Large intestine (tissue), 3 donors: ENCODE measurements at regions not wholly inside any gene's neighbourhood (a gene's known extent, or its start where the extent isn't known, plus 50 kb on each side); places are given as distances from the start of the nearest gene placed in this dataset.

Experiments used
- DNase-seq, 2 donors: peaks; one replicate each; pipeline versions ENCODE4 v3.0.0 to v3.0.0-alpha.2; 2013
- H3K27ac ChIP-seq: one replicate; pipeline ENCODE4 v1.5.1; 2013; ENCODE audit warnings: low read length
- H3K27me3 ChIP-seq: 2 replicates; pipeline ENCODE4 v1.6.1; 2013; ENCODE audit warnings: low read length; ENCODE audit not compliant: control insufficient read depth, insufficient read depth
- H3K36me3 ChIP-seq: 2 replicates; pipeline ENCODE4 v1.6.1; 2013; ENCODE audit warnings: low read length; ENCODE audit not compliant: control insufficient read depth, insufficient read depth
- H3K4me1 ChIP-seq: one replicate; pipeline ENCODE4 v1.6.1; 2013; ENCODE audit warnings: low read length; ENCODE audit not compliant: control insufficient read depth, insufficient read depth
- H3K4me3 ChIP-seq: one replicate; pipeline ENCODE4 v1.5.1; 2013; ENCODE audit warnings: low read length
- H3K9me3 ChIP-seq: one replicate; pipeline ENCODE4 v1.6.1; 2013; ENCODE audit warnings: mild to moderate bottlenecking, low read depth, low read length, moderate library complexity; ENCODE audit not compliant: control insufficient read depth
- WGBS: methylation state at CpG from one replicate; pipeline ENCODE4 v1.1.5; 2013; ENCODE audit warnings: low lambda C conversion rate; ENCODE audit not compliant: insufficient coverage; 5-methylcytosine and 5-hydroxymethylcytosine counted together

GRCh38 chr4:77395481-77395880, 210.1 kb upstream of the CXCL13 start:
- Histone ChIP-seq H3K36me3 (no peaks in the 10 kb centered on the region), H3K27ac (no peak overlapping the region), H3K9me3 (no peaks in the 10 kb centered on the region), H3K27me3 (no peaks in the 10 kb centered on the region), H3K4me1 (peaks cover 3% of the 10 kb centered on the region), H3K4me3 (no peak overlapping the region)
- WGBS: no CpG with 5 or more reads among the region's 1 CpG
- no peak for DNase-seq

DNA sequence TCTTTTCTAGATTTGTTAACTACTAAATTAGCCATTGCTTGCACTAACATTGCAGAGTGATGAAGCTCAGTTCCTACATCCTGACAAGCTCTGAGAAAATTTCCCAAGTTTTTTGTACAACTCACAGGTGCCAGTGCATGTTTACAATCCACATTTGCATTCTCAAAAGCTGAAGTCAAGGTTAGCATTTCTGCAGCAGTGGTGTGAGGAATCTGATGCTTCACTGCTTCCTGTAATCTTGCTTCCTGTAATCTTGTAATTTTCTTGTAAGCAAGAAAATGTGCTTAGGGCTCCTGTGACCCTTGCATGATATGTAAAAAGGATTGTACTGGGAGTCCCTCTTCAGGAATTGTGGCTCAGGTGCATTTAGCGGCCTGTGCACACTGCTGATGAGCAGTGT, 207.4 kb upstream of the CXCL13 start:
- Histone ChIP-seq H3K27ac (no peak overlapping the region), H3K27me3 (peaks cover 5% of the 10 kb centered on the region), H3K9me3 (no peaks in the 10 kb centered on the region), H3K4me1 (no peaks in the 10 kb centered on the region), H3K36me3 (no peaks in the 10 kb centered on the region), H3K4me3 (no peak overlapping the region)
- DNase-seq: no peak
- WGBS: no CpG with 5 or more reads among the region's 1 CpG

DNA sequence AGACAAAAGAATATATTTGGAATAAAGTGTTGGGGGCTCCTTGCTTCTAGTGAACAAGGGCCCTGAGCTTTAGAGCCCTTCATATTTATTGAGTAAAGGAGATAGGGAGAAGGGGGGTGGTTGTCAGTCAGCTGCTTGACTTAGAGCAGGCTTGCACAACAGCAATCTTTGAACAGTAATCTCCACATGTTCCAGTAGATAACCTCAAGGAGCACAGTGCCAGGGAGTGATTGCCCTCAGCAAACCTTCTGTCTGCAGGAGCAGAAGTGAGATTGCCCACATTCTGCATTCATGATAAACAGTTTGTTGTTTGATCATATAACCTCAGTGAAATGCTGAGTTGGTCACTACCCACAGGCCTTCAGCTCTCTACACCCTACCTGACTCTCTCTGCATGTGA, 205.8 kb upstream of the CXCL13 start:
- Histone ChIP-seq H3K4me1 (no peaks in the 10 kb centered on the region), H3K9me3 (no peaks in the 10 kb centered on the region), H3K36me3 (no peaks in the 10 kb centered on the region), H3K27ac (no peak overlapping the region), H3K4me3 (no peak overlapping the region), H3K27me3 (peaks cover 10% of the 10 kb centered on the region)
- no peak for DNase-seq

GRCh38 chr4:77413766-77414165, 191.9 kb upstream of the CXCL13 start:
- WGBS: no CpG with 5 or more reads among the region's 3 CpGs
- no peak for DNase-seq

GRCh38 chr4:77415689-77416088, 189.9 kb upstream of the CXCL13 start:
- Histone ChIP-seq H3K27ac (no peak overlapping the region), H3K36me3 (no peaks in the 10 kb centered on the region), H3K4me3 (no peak overlapping the region), H3K27me3 (no peaks in the 10 kb centered on the region), H3K4me1 (no peaks in the 10 kb centered on the region), H3K9me3 (no peaks in the 10 kb centered on the region)
- no peak for DNase-seq

More at GRCh38 chr4:77413766-77414165, 191.9 kb upstream of the CXCL13 start:
- no peaks in the 10 kb centered on the region for H3K27me3 ChIP-seq
- no peaks in the 10 kb centered on the region for H3K9me3 ChIP-seq
- no peaks in the 10 kb centered on the region for H3K4me1 ChIP-seq
- H3K36me3 ChIP-seq: no peaks in the 10 kb centered on the region
- H3K4me3 ChIP-seq: no peak overlapping the region
- H3K27ac ChIP-seq: no peak overlapping the region

GRCh38 chr4:77418333-77418732, 187.3 kb upstream of the CXCL13 start:
- Histone ChIP-seq H3K27me3 (no peaks in the 10 kb centered on the region), H3K27ac (no peak overlapping the region), H3K9me3 (no peaks in the 10 kb centered on the region), H3K36me3 (no peaks in the 10 kb centered on the region), H3K4me3 (no peak overlapping the region), H3K4me1 (no peaks in the 10 kb centered on the region)
- peak; percentile 8 to 14 for DNase-seq
- WGBS: no CpG with 5 or more reads among the region's 1 CpG

- Histone ChIP-seq H3K27ac (no peak overlapping the region), H3K27me3 (no peaks in the 10 kb centered on the region), H3K4me1 (no peaks in the 10 kb centered on the region), H3K9me3 (no peaks in the 10 kb centered on the region), H3K4me3 (no peak overlapping the region), H3K36me3 (no peaks in the 10 kb centered on the region)
- no CpG with 5 or more reads among the region's 4 CpGs for WGBS
- no peak for DNase-seq
Measured at GRCh38 chr4:77430847-77431246, 174.8 kb upstream of the CXCL13 start.

GRCh38 chr4:77431546-77431945, 174.1 kb upstream of the CXCL13 start:
- Histone ChIP-seq H3K36me3 (no peaks in the 10 kb centered on the region), H3K27me3 (no peaks in the 10 kb centered on the region), H3K4me3 (no peak overlapping the region), H3K4me1 (no peaks in the 10 kb centered on the region), H3K27ac (no peak overlapping the region), H3K9me3 (no peaks in the 10 kb centered on the region)
- no CpG with 5 or more reads among the region's 1 CpG for WGBS
- no peak for DNase-seq

DNA sequence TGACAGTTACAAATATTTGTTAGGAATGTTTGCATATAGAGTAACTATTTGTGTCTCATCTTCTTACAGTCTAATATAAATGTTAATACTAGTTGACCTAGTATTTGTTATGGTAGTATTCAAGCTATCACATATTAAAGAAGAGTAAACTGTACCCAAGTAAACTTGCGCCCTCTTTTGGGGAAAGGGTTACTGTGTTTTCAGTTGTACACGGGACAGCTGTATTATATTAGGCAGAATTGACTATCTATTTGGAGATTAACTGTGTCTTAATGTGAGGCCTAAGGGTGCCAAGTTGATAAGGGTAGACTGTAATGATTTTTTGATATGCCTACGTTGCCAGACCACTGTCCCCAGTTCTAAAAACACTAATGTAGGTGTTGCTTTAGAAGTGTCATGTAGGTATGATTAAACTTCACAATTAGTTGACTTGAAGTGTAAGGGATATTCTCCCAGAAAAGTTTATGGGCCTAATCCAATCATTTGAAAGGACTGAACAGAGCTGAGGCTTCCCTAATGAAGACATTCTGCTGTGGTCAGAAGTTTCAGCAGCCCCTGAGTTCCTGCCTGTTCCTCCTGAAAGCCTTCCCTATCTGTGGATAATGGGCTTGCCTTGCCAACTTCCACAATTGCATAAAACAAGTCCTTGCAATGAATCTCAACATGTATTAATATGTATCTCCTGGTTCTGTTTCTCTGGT, 172.8 kb upstream of the CXCL13 start:
- DNase-seq: peak in 1 of 2 donors; percentile 8
- no CpG with 5 or more reads among the region's 3 CpGs for WGBS

DNA sequence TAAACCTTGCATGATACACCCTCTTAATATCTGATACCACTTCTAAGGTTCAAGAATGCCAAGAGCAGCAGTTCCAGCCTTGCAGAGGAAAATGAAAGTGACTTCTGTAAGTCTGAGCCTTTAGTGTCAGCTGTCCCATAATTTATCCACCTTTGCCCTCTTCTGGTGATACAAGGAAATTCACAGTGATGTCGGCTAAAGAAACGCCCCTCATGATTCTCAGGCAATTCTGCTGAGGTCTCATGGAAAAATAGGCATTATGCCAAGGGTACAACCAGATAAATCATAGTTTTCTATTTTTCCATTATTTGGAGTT, 172.2 kb upstream of the CXCL13 start:
- Histone ChIP-seq H3K4me1 (no peaks in the 10 kb centered on the region), H3K27me3 (no peaks in the 10 kb centered on the region), H3K9me3 (no peaks in the 10 kb centered on the region), H3K36me3 (no peaks in the 10 kb centered on the region), H3K4me3 (no peak overlapping the region), H3K27ac (no peak overlapping the region)
- no CpG with 5 or more reads among the region's 2 CpGs for WGBS
- DNase-seq: peak; percentile 57 to 74

More for the DNA sequence above, 172.8 kb upstream of the CXCL13 start:
- H3K9me3 ChIP-seq: no peaks in the 10 kb centered on the region
- H3K36me3 ChIP-seq: no peaks in the 10 kb centered on the region
- H3K4me3 ChIP-seq: no peak overlapping the region
- no peaks in the 10 kb centered on the region for H3K4me1 ChIP-seq
- H3K27me3 ChIP-seq: no peaks in the 10 kb centered on the region
- no peak overlapping the region for H3K27ac ChIP-seq

DNA sequence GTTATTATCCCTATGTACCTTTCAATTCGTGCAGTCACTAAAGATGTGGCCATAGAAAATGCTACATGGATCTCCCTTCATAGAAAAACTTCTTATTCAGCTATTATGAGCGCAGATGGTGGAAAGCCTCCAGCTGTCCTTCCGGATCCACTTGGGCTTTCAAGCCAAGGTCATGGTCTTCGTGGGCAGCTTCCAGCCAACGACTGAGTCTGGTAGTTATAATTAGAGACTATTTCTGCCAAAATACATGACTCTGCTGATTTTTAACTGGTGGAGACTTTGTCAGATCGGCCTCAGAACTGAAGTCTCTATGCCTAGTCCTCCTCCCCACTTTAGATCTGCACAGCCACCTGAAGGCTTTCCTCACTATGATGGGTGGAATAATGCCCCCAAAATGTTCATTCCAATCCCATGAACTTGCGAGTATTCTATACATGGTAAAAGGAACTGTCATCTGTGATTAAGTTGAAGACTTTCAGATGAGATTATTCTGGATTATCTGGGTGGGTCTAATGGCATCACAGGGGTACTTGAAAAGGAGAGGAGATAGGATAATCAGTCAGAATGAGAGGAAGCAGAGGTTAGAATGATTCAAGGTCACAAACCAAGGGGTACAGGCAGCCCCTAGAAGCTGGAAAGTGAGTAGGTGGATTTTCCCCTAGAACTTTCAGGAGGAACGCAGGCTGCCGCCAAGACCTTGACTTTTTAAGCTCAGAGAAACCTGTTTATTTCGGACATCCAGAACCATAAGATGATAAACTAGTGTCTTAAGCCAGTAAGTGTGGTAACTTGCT, 171.1 kb upstream of the CXCL13 start:
- H3K36me3 ChIP-seq: no peaks in the 10 kb centered on the region
- WGBS: 60% methylated on average over 1 of the region's 10 CpGs
- DNase-seq: peak in 1 of 2 donors; percentile 5

More for the DNA sequence above, 171.1 kb upstream of the CXCL13 start:
- Histone ChIP-seq H3K4me1 (no peaks in the 10 kb centered on the region), H3K9me3 (no peaks in the 10 kb centered on the region), H3K4me3 (no peak overlapping the region), H3K27ac (no peak overlapping the region), H3K27me3 (no peaks in the 10 kb centered on the region)
